ENCODE measurements at regions not wholly inside any gene's neighbourhood (a gene's known extent, or its start where the extent isn't known, plus 50 kb on each side); places are given as distances from the start of the nearest gene placed in this dataset.

GRCh38 chr9:89807101-89807395, 202.2 kb downstream of the GADD45G start:
- peaks cover 10% of the 10 kb centered on the region for H3K27me3 Mint-ChIP-seq (ENCODE audit: insufficient read depth)
- peaks cover 24% of the 10 kb centered on the region for H3K4me1 Mint-ChIP-seq
- Histone ChIP-seq H3K27me3 (ENCODE audit: control insufficient read depth, insufficient read depth, low read length, poor library complexity, severe bottlenecking) (no peaks in the 10 kb centered on the region), H3K9ac (ENCODE audit: extremely low read depth, low read length, poor library complexity, severe bottlenecking) (no peak overlapping the region), H3K4me3 (ENCODE audit: low read length) (no peak overlapping the region), H3K27ac (ENCODE audit: low read depth, low read length) (no peak overlapping the region), H3K4me1 (ENCODE audit: control insufficient read depth, insufficient read depth, low read length) (no peaks in the 10 kb centered on the region), H3K9me3 (ENCODE audit: control insufficient read depth, low read length) (no peaks in the 10 kb centered on the region), H3K36me3 (ENCODE audit: control insufficient read depth, insufficient read depth, low read length) (no peaks in the 10 kb centered on the region)
- peak; percentile 17 for DNase-seq
- WGBS, 2 experiments (ENCODE audit: insufficient coverage in 1 of 2, insufficient read length in 1 of 2) = 80 to 95% methylated on average over 1 to 5 of the region's 5 CpGs
- no peaks in the 10 kb centered on the region for H3K36me3 Mint-ChIP-seq (ENCODE audit: low read depth)
- H3K27ac Mint-ChIP-seq = no peak overlapping the region
- TF ChIP-seq, protein P1, sequence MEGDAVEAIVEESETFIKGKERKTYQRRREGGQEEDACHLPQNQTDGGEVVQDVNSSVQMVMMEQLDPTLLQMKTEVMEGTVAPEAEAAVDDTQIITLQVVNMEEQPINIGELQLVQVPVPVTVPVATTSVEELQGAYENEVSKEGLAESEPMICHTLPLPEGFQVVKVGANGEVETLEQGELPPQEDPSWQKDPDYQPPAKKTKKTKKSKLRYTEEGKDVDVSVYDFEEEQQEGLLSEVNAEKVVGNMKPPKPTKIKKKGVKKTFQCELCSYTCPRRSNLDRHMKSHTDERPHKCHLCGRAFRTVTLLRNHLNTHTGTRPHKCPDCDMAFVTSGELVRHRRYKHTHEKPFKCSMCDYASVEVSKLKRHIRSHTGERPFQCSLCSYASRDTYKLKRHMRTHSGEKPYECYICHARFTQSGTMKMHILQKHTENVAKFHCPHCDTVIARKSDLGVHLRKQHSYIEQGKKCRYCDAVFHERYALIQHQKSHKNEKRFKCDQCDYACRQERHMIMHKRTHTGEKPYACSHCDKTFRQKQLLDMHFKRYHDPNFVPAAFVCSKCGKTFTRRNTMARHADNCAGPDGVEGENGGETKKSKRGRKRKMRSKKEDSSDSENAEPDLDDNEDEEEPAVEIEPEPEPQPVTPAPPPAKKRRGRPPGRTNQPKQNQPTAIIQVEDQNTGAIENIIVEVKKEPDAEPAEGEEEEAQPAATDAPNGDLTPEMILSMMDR (conservative IDR thresholded peaks at IDR 0.05) = no peak
- H3K9me3 Mint-ChIP-seq = no peaks in the 10 kb centered on the region
- H3K4me3 Mint-ChIP-seq = no peak overlapping the region

DNA sequence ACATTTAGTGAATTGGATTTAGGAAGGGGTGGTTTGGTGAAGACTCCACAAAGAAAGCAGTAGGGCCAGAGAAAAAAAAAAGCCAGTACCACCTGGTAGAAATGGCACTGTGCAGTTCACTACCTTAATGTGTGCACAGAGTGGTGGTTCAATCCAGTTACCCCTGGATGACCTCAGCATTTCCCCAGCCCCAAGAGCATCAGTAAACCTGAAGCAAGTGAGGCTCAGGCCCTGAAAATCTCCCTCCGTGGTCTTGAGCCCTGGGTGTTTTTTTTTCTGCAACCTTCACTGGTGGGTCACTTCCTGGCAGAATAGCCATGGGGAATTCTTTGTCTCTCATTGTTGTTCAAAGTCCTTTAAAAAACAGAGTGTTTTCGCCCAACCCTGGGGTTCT, 202.9 kb downstream of the GADD45G start:
- H3K36me3 Mint-ChIP-seq (ENCODE audit: low read depth) = no peaks in the 10 kb centered on the region
- TF ChIP-seq, protein P1 (conservative IDR thresholded peaks at IDR 0.05) = no peak
- H3K27me3 Mint-ChIP-seq (ENCODE audit: insufficient read depth) = peaks cover 10% of the 10 kb centered on the region
- WGBS, 2 experiments (ENCODE audit: insufficient coverage in 1 of 2, insufficient read length in 1 of 2) = 88 to 94% methylated on average over 2 of the region's 2 CpGs
- H3K27ac ChIP-seq (ENCODE audit: low read depth, low read length) = peak overlapping the region; percentile 74
- no peaks in the 10 kb centered on the region for H3K36me3 ChIP-seq (ENCODE audit: control insufficient read depth, insufficient read depth, low read length)
- DNase-seq = peak; percentile 30
- no peak overlapping the region for H3K27ac Mint-ChIP-seq
- no peak overlapping the region for H3K9ac ChIP-seq (ENCODE audit: extremely low read depth, low read length, poor library complexity, severe bottlenecking)
- no peak overlapping the region for H3K4me3 ChIP-seq (ENCODE audit: low read length)
- no peaks in the 10 kb centered on the region for H3K9me3 Mint-ChIP-seq
- H3K27me3 ChIP-seq (ENCODE audit: control insufficient read depth, insufficient read depth, low read length, poor library complexity, severe bottlenecking) = no peaks in the 10 kb centered on the region
- no peaks in the 10 kb centered on the region for H3K9me3 ChIP-seq (ENCODE audit: control insufficient read depth, low read length)
- H3K4me3 Mint-ChIP-seq = no peak overlapping the region
- H3K4me1 Mint-ChIP-seq = peaks cover 24% of the 10 kb centered on the region
- H3K4me1 ChIP-seq (ENCODE audit: control insufficient read depth, insufficient read depth, low read length) = no peaks in the 10 kb centered on the region

DNA sequence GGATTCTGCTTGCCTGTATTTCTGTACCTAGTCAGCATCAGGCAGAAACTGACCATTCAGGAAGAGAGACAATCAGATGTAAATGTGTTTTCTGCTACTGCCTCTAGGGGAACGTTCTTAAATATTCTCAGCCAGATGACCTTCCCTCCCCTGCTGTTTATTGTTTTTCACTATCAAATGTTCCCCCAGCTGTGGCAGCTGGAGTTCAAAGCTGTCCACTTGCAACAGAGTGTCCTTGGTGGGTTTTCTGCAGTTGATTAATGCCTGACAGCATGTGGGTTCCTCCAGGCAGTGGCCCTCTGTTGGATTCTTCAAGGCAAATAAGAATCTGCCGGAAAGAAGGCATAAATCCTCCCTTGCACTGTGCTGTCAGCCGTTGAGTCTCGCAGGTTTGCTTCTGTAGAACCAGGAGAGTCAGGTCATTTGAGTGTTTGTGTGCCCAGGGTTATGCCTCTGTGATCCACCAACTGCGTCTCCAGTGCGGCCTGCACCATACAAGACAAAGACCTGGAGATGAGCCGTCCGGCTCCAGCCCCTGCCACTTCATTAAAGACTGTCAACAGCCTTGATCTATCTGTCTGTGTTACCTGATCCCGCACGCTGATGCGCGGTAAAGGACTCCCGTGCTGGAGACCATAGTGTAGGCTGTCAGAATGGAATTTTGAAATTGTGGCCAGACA, 203.4 kb downstream of the GADD45G start:
- peak; percentile 44 for DNase-seq
- TF ChIP-seq, protein P1 (conservative IDR thresholded peaks at IDR 0.05) = peak; percentile 57
- no peak overlapping the region for H3K4me3 ChIP-seq (ENCODE audit: low read length)
- no peaks in the 10 kb centered on the region for H3K36me3 ChIP-seq (ENCODE audit: control insufficient read depth, insufficient read depth, low read length)
- Mint-ChIP-seq H3K27ac (no peak overlapping the region), H3K36me3 (ENCODE audit: low read depth) (no peaks in the 10 kb centered on the region), H3K9me3 (no peaks in the 10 kb centered on the region), H3K4me3 (no peak overlapping the region), H3K4me1 (peaks cover 24% of the 10 kb centered on the region), H3K27me3 (ENCODE audit: insufficient read depth) (peaks cover 13% of the 10 kb centered on the region)
- H3K9ac ChIP-seq (ENCODE audit: extremely low read depth, low read length, poor library complexity, severe bottlenecking) = no peak overlapping the region
- WGBS, 2 experiments (ENCODE audit: insufficient coverage in 1 of 2, insufficient read length in 1 of 2) = 70 to 84% methylated on average over 4 to 13 of the region's 13 CpGs
- no peaks in the 10 kb centered on the region for H3K27me3 ChIP-seq (ENCODE audit: control insufficient read depth, insufficient read depth, low read length, poor library complexity, severe bottlenecking)
- no peaks in the 10 kb centered on the region for H3K4me1 ChIP-seq (ENCODE audit: control insufficient read depth, insufficient read depth, low read length)
- H3K27ac ChIP-seq (ENCODE audit: low read depth, low read length) = peak overlapping the region; percentile 74
- H3K9me3 ChIP-seq (ENCODE audit: control insufficient read depth, low read length) = no peaks in the 10 kb centered on the region

Data from endodermal cell (in vitro differentiated cells).